HG03520 (cell line): ENCODE measurements at regions not wholly inside any gene's neighbourhood (a gene's known extent, or its start where the extent isn't known, plus 50 kb on each side); places are given as distances from the start of the nearest gene placed in this dataset.
"Not testable (repeated sequence)": the region's sequence is repeated elsewhere in the genome, so short reads cannot be mapped to it uniquely, and the experiment has no call there.

Experiments
- ATAC-seq: cut with Tn5 transposase; IDR thresholded peaks from one replicate; pipeline ENCODE4 v1.9.1; 2021; ENCODE audit warnings: mild to moderate bottlenecking, moderate library complexity; ENCODE audit not compliant: unreplicated experiment

DNA sequence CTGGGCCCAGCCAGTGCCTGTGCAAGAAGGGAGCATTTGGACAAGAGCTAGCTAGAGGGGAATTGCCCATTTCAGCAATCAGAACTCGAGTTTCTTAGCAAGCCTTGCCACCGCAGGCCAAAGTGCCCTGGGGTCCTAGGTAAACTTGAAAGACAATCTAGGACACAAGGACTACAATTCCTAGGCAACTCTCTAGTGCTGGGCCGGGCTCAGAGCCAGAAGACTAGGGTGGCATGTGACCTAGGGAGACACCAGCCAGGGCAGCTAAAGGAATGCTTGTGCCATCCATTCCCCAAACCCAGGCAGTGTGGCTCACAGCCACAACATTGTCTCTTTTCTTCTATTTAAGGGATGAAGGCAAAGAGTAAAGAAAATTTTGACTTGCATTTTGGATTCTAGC lies 205.0 kb downstream of the BMP4 start:
- ATAC-seq: no peak

DNA sequence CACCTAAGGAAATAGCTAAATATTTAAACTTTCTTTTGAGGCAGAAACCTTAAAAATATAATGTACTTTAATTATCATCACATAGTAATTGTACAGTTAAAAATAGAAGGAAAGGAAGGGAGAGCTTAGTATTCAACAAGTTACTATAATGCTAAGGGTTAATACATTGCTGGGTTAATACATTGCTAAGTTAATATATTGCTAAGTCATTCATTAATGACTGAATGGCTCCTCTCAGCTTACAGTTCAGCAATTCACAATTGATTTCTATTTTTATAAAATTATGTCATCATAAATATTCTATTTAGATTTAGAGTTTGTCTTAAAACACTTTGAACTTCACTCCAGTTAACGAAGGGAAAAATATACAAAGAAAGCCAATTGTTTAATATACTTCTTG lies 207.9 kb downstream of the BMP4 start:
- no peak for ATAC-seq

DNA sequence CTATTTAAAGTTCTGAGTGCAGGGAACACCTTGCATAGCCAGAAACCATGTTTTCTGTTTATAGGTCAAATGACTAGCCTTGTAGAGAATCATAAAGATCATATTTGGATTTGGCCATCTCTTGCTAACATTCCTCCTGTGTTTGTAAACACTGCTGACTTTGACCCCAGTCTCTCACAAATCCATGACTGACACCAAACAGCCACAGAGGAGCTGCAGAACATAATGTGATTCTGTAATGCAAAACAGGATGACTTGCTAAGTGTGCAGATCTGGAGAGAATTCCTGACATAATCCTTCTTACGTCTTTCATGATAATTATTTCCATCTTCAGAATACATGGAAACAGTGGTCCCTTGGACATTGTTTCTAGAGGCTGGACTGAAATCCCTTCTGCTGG lies 211.8 kb downstream of the BMP4 start:
- ATAC-seq: no peak

DNA sequence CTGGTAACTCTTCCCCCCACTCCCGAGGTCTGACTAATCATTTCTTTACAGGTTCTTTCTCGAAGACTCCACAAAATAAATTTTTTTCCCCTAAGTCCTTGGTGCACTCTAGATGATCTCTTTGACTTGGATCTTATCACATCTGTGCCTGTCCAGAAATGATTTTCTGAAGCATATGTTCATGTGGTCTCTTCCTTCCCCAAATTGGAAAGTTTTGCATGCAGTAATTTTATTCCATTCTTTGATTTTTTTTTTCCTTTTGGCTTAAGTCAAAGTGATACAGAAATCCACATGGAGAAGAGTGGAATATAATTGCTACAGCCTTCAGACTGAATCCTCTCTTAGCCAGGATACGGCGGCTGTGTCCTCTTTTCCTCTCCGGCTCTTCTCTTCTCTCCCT lies 213.3 kb downstream of the BMP4 start:
- no peak for ATAC-seq

DNA sequence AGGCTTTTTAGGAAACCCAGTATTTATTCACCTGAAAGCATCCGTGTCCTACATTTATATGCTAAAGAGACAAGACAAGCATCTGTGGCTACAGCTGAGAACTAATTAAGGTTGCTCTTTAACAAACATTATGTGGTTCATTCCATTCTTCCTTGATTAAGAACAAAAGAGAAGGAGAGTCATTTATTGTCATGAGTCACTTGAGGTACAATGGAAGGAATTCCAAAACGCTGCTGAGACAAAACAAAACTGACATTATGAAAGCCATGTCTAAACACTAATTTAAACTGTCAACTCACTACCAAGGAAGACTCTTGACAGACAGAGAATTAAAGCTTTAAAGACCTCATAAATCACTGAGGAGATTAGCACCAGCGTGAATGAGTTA lies 214.4 kb downstream of the BMP4 start:
- no peak for ATAC-seq

DNA sequence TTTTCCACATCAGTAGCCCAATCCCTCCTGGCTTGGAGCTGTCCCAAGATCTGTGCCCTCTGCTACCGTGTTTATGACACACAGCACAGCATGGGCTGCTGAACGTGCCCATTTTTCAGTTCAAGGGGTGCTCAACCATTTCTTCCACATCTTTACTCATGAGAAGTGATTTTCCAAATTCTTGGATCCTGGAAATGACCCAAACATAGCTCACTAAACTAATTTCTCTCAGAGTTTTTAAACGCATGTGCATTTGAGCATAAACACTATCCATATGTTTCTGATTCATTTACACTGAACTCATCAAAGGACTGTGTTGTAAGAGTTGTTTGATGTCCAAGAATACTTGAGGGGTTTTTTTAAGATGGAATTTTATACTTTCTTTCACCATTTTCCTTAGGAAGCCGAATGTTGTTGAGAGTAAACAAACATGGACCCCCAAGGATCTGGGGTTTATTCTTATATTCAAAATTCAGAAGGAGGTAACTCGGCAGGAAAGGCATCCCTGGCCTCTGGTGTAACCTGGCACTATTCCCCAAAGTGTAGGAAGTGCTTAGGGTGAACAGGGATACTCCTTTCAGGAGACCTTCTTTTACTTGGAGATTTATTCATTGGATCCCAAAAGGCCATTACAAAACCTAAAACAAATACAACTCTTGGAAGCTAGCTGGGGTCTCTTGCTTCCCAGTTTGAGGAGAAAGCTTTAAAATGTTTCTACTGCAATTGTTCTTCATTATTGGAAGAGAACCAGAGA lies 215.0 kb downstream of the BMP4 start:
- no peak for ATAC-seq

DNA sequence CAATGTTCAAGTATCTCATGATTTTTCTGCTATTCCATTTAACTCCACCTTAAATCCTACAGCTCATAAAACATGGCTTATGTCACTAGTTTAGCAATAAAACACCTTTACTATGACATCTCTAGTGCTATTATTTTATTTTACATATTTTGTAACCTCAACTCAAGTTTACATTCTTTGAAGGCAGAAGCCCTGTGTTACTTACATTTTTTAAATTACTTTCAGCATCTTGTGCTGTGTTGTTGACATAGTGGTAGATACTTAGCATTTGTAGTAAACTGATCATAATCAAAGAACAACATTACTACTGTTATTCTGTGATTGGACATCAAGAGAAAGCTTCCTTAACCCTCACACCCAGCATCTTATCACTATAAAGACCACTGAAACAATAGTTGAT lies 216.1 kb downstream of the BMP4 start:
- ATAC-seq: no peak

DNA sequence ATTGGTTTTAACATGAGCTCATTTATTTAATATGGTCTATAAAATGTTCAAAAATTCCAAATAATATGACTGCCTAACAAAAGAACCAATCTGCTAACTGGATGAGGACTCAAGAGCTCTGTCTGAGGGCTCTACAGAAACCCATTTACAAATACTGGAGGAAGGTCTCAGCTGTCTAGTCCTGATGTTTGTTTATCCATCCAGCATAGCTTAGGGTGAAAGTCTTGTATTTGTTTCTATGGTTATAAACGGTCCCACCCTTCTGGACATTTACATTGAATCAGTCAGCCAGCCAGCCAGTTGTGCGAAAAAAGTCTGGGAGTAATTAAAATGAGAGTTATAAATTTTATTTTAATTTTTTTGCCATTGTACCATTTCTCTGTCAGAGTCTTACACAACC lies 220.7 kb downstream of the BMP4 start:
- no peak for ATAC-seq

DNA sequence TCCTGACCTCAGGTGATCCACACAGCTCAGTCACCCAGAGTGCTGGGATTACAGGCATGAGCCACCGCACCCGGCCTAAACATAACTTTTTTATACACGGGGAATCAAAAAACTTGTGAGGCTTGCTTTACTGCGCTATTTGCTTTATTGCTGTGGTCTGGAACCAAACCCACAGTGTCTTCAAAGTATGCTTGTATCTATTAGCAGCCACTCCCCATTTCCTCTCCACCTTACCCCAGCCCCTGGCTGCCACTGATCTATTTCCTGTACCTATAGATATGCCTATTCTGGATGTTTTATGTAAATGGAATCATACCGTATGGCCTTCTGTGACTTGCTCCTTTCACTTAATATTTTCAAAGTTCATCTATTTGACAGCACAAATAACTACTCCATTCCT lies 233.4 kb downstream of the BMP4 start:
- no peak for ATAC-seq

DNA sequence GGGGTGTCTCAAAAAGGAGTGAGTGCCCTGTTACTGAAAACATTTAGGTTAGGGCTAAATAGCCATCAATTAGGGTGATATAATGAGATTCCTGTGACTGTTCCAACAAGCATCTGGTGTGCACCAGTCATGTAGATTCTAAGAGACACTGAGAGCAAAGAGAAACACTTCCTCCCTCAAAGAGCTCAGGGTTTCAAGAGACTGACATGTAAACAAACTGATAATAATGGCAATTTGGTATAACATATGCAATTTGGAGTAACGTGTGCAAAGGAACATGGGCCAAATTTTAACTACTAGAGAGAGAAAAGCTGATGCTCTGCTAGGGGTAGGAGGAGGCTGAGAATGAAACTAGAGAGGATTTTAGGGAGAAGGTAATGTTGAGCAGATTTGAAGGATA lies 237.1 kb downstream of the BMP4 start:
- no peak for ATAC-seq

DNA sequence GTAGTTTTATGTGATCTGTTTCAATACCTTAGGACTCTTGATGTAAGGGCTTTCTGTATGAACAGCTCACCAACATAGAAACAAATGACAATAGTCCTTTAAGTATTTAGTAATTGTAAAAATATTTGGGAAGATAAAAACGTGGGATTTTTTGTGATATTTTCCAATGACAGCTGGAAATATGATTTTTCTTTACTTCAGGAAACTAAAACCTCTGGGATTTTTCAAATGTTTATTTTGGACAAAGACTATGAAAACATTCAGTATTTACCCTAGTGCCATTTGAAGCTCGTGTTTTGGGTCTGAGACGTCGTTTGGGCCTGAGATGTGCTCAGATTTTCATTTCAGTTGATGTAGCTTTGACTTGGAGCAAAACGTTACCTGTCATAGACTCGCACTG lies 240.0 kb downstream of the BMP4 start:
- no peak for ATAC-seq

DNA sequence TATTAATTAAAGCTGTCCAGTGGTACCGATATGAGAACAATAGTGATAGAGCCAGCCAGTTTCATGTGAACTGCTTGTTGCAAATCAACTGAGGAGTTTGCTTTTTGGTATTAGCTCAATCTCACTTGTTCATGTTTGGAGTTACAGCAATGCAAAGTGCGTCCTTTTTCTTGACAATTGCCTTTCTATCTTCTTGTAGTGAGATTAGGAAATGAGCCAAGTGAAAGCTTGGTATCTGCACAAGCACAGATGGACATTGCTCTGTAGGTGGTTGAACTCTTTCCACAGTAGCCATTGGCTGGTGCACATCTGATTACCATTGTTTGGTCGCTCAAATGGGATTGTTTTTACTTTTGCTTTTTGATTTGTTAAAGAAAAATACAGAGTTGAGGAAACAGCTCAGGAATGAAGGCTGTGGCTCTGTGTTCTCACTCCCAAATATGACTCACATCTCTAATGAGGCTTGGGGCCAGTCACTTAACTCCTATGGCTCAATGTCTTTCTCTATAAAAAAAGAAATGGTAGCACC lies 241.4 kb downstream of the BMP4 start:
- no peak for ATAC-seq

DNA sequence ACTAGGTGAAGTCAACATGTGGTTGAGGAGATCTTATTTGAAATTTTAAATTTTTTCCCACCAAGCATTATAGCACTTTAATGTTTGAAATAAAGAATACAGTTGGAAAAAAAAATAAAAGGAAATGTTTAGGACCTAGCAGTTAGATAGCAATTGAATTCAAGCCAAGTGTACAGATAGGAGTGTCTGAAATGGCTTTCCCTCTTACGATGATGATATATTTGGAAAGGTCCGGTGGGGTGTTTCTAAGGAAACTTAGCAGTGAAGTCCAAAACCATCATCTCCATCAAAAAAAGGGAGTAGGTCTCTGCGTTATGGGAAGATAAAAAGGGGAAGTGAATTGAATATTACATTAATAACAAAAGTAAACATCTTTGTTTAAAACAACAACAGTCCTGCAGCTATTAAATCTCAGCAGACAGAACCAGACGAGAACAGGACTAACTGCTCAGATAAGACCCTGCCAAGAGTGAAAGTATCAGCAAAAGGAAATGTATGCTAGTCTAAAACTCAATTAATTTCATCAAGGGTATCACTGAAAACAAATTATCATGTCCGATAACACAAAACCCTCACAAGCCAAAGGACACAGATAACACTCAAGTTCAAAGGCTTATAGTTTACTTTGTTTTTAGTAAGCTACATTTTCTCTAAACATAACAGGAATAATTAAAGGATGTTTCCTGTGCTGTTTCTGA lies 242.0 kb downstream of the BMP4 start:
- no peak for ATAC-seq

DNA sequence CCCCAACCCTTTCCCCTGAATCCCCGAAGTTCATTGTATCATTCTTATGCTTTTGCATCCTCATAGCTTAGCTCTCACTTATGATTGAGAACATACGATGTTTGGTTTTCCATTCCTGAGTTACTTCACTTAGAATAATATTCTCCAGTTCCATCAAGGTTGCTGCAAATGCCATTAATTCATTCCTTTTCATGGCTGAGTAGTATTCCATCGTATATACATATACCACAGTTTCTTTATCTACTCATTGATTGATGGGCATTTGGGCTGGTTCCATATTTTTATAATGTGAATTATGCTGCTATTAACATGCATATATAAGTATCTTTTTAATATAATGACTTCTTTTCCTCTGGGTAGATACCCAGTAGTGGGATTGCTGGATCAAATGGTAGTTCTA lies 243.7 kb downstream of the BMP4 start:
- ATAC-seq: not testable (repeated sequence)

DNA sequence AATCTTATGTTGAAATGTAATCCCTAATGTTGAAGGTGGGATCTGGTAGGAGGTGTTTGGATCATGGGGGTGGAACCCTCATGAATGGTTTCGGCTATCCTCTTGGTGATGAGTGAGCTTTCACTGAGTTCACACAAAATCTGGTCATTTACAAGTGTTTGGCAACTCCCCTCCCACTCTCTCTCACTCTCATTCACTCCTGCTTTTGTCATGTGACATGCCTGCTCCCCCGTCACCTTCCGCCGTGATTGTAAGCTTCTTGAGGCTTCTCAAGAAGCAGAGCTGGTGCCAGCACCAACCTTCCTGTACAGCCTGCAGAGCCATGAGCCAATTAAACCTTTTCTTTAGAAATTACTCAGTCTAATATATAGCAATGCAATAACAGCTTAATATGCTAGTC lies 245.4 kb downstream of the BMP4 start:
- no peak for ATAC-seq

DNA sequence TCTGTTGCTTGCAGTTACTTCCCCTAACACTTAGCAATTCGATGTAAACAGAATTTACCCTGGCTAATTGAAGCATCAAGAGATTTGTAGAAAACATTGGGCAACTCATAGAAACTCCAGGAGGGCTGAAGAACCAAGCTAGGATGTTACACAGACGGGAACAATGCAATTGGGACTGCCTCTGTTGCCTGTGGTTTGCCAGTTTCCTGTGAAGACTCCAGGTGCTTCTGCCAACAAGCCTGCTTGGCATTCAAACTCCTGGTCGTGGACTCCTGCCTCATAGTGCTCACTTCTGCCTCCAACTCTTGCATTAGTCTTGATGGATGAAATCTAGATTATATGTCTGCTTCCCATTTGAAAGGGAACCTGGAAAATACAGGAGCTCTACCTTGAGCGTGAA lies 246.0 kb downstream of the BMP4 start:
- no peak for ATAC-seq

DNA sequence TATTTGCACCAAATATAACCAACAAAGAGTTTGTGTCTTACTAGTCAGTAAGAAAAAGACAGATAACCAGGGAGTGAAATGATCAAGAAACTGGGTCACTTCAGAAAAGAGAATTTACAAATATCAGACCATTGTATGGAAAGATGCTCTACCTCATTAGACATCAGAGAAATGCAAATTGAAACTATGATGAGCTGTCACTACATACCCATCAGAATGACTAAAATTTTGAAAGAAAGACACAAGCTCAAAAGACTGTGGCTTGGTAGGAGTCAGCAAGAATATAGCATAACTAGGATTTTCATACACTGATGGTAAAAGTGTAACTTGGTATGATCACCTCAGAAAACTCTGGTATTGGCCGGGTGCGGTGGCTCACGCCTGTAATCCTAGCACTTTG lies 247.2 kb downstream of the BMP4 start:
- ATAC-seq: no peak

DNA sequence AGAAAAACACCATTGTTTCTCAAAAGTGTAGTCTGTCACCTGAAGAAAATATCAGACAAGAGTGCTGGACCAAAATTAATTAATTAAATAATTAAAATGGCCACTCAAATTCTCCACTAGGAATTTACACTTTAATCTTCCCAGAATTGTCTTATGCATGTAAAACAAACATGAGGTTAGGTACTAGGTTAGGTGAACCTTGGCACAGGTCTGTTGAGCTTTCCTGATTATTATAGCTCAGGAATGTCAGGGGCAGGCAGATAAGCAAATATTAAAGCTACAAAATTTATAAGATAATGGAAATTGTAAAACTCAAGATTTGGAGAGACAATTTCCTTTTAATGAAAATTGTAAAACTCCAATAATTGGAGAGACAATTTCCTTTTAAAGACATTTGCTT lies 253.2 kb downstream of the BMP4 start:
- no peak for ATAC-seq

DNA sequence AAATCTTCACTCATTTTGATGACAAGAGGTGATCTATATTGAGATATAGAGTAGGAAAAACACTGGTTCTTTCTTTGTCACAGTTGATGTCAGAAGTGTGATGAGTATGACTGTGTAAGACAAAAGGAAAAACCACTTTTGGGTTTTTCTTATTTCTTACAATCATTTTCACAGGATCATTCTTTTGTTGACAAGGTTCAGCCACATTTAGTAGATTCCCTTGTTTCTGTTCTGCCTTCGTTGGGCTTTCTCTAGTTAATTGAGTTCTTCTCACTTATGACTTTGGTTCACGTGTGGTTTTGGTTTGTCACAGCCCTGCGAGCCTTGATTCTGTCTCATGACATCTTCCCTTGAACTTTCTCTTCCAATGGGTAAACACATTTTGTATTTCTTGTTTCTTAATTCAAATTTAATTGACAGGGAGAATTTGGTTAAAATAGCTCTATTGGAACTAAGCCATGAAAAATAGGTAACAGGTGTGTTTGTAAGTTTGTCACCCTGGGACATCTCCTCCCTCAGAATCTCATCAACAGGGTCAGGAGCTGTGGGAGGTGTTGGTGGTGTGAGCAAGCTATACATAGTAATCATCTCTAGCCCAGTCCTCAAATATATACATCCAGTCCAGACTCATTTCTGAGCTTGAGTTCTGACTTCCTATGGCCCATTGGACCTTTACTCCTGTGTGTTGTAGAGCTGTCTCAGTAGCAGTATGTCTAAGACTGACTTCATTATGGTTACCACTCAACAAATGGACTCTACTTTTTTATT lies 255.3 kb downstream of the BMP4 start:
- no peak for ATAC-seq

DNA sequence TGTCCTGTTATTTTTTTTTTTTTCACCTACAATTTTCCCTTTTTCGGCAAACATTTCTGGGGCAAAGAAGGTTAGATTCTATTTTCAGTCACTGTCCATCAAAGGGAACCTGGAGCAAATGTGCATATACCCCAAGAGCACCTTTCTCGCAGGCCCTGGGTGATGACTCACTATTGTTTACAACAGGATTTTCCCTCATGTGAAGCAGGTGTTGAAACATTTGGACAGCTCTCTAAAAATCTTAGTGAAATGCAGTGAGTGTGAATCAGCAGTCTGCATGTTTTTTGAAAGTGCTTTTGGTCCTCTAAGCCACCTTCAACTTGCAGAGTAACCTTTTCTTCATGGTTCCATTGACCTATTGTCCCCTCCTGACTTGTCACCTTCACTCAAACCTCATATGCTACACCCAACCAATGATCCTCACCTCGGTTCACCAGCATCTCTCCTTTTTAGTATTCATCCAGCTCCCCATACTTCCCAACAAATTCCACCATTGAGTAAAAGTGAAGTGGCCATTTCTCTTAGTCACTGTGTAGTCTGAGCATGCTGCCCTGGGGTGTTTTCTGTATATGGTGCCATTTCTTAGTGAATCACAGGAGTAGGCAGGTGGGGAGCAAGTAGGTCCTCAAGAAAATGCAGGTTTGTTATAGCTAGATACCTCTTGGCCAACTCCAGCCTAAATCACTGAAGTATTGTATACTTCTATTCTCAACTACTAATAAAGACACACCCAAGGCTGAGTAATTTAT lies 260.2 kb downstream of the BMP4 start:
- no peak for ATAC-seq

DNA sequence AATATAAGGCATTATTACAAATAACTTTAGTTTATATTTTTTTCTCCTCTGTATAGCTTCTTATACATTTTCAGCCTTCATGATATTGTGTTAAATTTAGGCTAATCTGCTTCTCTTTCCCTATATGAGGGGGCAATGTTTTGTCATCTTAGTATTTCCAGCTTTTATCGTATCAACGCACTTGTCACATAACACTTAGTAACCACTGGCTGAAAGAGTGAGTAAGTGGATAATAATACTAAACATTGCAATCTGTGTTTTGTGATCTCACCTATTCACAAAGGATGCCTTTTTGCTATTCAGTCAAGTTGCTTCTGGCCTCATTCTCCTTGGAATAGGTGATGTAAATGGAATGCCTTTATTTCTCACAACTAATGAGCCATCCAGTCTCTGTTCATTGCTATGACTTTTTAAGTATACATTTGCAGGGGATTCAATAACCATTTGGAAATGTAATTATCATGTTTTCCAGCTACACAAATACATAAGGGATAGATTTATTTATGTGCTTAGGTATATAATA lies 260.9 kb downstream of the BMP4 start:
- no peak for ATAC-seq
